ENCODE measurements at regions not wholly inside any gene's neighbourhood (a gene's known extent, or its start where the extent isn't known, plus 50 kb on each side); places are given as distances from the start of the nearest gene placed in this dataset.

DNA sequence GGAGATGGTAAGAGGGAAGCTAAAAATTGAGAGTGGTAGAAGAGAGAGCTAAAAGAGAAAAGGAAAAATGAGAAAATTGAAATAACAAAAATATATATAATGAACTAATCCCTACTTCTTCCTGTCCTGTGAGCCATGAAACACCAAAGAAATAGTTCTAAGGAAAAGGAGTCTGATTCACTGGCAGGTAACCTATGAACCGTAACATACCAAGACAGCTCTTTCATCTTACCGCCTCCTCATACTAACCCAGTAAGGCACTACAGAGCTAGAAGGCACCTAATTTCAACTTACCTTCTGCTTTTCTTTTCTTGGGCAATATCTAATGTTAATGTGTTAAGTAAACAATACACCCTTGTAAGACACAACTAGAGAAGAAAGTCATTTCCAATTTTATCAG is 297.7 kb upstream of the DIAPH2 start:
- Histone ChIP-seq H3K36me3 (no peaks in the 10 kb centered on the region), H3K27ac (no peak overlapping the region), H3K4me3 (no peak overlapping the region), H3K4me1 (no peaks in the 10 kb centered on the region), H3K9me3 (no peaks in the 10 kb centered on the region), H3K27me3 (no peaks in the 10 kb centered on the region)
- intact Hi-C loops (cut with DNase I) = no loop called here
- WGBS, 2 donors = 95% methylated on average over 2 of the region's 2 CpGs
- no peak for DNase-seq
- TF ChIP-seq EP300 (IDR thresholded peaks at IDR 0.05) (no peak), POLR2AphosphoS5 (IDR thresholded peaks at IDR 0.05) (no peak), POLR2A (IDR thresholded peaks at IDR 0.05) (no peak)
- TF ChIP-seq, protein P1, sequence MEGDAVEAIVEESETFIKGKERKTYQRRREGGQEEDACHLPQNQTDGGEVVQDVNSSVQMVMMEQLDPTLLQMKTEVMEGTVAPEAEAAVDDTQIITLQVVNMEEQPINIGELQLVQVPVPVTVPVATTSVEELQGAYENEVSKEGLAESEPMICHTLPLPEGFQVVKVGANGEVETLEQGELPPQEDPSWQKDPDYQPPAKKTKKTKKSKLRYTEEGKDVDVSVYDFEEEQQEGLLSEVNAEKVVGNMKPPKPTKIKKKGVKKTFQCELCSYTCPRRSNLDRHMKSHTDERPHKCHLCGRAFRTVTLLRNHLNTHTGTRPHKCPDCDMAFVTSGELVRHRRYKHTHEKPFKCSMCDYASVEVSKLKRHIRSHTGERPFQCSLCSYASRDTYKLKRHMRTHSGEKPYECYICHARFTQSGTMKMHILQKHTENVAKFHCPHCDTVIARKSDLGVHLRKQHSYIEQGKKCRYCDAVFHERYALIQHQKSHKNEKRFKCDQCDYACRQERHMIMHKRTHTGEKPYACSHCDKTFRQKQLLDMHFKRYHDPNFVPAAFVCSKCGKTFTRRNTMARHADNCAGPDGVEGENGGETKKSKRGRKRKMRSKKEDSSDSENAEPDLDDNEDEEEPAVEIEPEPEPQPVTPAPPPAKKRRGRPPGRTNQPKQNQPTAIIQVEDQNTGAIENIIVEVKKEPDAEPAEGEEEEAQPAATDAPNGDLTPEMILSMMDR (IDR thresholded peaks at IDR 0.05) = no peak

DNA sequence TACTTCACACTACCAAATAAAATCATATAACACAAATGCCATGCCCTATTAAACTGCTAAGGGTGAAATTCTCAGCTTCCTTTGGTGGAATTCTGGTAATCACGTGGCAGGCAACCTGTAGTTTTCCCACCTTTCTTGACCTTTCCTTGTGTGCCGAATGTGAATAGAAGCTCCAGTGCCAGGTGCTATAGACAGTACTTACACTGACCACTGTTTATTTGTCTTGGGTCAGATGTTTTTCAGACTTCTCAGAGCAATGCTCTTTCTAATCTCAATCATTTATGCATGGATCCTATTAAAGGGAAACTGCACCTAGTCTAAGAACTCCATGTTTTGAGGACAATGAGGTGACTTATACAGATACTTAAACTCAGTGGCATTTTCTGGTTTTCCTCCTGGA is 296.8 kb upstream of the DIAPH2 start:
- Histone ChIP-seq H3K36me3 (no peaks in the 10 kb centered on the region), H3K27ac (no peak overlapping the region), H3K27me3 (no peaks in the 10 kb centered on the region), H3K9me3 (no peaks in the 10 kb centered on the region), H3K4me1 (no peaks in the 10 kb centered on the region), H3K4me3 (no peak overlapping the region)
- DNase-seq = no peak
- WGBS, 2 donors = 27 to 71% methylated on average over 2 of the region's 2 CpGs
- TF ChIP-seq POLR2AphosphoS5 (IDR thresholded peaks at IDR 0.05) (no peak), POLR2A (IDR thresholded peaks at IDR 0.05) (no peak), EP300 (IDR thresholded peaks at IDR 0.05) (no peak)
- TF ChIP-seq, protein P1 (IDR thresholded peaks at IDR 0.05) = no peak
- intact Hi-C loops (cut with DNase I) = no loop called here

GRCh38 chrX:96389281-96390047 is 295.2 kb upstream of the DIAPH2 start:
- Histone ChIP-seq H3K36me3 (no peaks in the 10 kb centered on the region), H3K4me1 (no peaks in the 10 kb centered on the region), H3K27me3 (no peaks in the 10 kb centered on the region), H3K4me3 (no peak overlapping the region), H3K9me3 (no peaks in the 10 kb centered on the region), H3K27ac (no peak overlapping the region)
- 66 to 83% methylated on average over 5 of the region's 5 CpGs for WGBS, 2 donors
- no peak for DNase-seq
- intact Hi-C loops (cut with DNase I) = no loop called here
- no peak for TF ChIP-seq POLR2AphosphoS5 (IDR thresholded peaks at IDR 0.05)
- TF ChIP-seq POLR2A (IDR thresholded peaks at IDR 0.05) = no peak
- no peak for TF ChIP-seq EP300 (IDR thresholded peaks at IDR 0.05)
- TF ChIP-seq, protein P1 (IDR thresholded peaks at IDR 0.05) = no peak

DNA sequence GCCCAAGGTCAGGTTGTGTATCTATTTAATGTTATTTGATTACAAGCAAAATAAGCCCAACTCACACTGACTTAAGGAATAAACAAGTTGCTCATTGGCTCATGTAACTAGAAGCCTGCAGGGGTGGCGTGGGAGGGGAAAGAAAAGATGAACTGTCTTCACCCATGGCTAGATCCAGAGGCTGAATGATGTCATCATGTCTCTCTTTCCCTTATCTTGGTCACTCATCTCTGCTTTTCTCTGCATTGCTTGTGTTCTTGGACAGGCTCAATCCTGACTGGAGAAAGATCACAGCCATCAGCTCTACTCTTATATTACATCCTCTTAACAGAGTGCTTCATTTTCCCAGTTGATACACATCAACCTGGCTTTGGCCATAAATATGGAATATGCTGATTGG is 290.0 kb upstream of the DIAPH2 start:
- TF ChIP-seq EP300 (IDR thresholded peaks at IDR 0.05) (no peak), POLR2AphosphoS5 (IDR thresholded peaks at IDR 0.05) (no peak), POLR2A (IDR thresholded peaks at IDR 0.05) (no peak)
- TF ChIP-seq, protein P1 (IDR thresholded peaks at IDR 0.05) = no peak
- no peak overlapping the region for H3K27ac ChIP-seq
- H3K4me1 ChIP-seq = no peaks in the 10 kb centered on the region
- no peaks in the 10 kb centered on the region for H3K36me3 ChIP-seq
- no peak for DNase-seq
- no peaks in the 10 kb centered on the region for H3K9me3 ChIP-seq
- WGBS, 2 donors = 85 to 94% methylated on average over 1 of the region's 1 CpG
- no peaks in the 10 kb centered on the region for H3K27me3 ChIP-seq
- intact Hi-C loops (cut with DNase I) = no loop called here
- H3K4me3 ChIP-seq = no peak overlapping the region

DNA sequence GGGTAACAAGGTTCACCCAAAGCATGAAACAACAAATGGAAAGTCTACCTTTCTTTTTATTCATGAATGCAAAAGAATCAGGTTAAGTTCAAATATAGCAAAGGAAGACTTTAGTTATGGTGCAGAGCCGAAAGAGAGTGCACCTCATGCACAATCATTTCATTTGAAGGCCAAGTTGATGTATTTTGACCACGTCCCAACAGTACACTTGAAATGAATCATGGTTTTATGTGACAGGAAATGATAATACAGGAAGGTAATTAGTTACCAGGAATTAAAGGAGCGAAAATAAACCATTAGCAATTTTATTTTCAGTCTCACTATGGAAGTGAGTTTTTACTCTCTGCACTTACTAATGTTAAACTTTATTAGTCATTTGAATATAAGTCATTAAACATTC is 281.2 kb upstream of the DIAPH2 start:
- TF ChIP-seq POLR2AphosphoS5 (IDR thresholded peaks at IDR 0.05) (no peak), EP300 (IDR thresholded peaks at IDR 0.05) (no peak), POLR2A (IDR thresholded peaks at IDR 0.05) (no peak)
- TF ChIP-seq, protein P1 (IDR thresholded peaks at IDR 0.05) = no peak
- Histone ChIP-seq H3K9me3 (no peaks in the 10 kb centered on the region), H3K27ac (no peak overlapping the region), H3K27me3 (no peaks in the 10 kb centered on the region), H3K36me3 (no peaks in the 10 kb centered on the region), H3K4me3 (no peak overlapping the region), H3K4me1 (peaks cover 0 to 8% (median 2%) of the 10 kb centered on the region in 4 donors)
- WGBS, 2 donors = 45 to 66% methylated on average over 3 of the region's 3 CpGs
- intact Hi-C loops (cut with DNase I) = no loop called here
- DNase-seq = no peak
